Neural crest cell (in vitro differentiated cells): ENCODE measurements at regions not wholly inside any gene's neighbourhood (a gene's known extent, or its start where the extent isn't known, plus 50 kb on each side); places are given as distances from the start of the nearest gene placed in this dataset.

ENCODE experiments used
- DNase-seq: peaks from one replicate; pipeline ENCODE4 v3.0.0; 2021; ENCODE audit warnings: low read depth, mixed read lengths, low spot score
- H3K27ac Mint-ChIP-seq: one replicate; pipeline ENCODE4 v1.8.0; 2021; ENCODE audit warnings: mild to moderate bottlenecking, mixed read lengths; ENCODE audit not compliant: unreplicated experiment
- H3K27me3 Mint-ChIP-seq: 2 replicates; pipeline ENCODE4 v1.8.0; 2021; ENCODE audit warnings: low read depth, mild to moderate bottlenecking, mixed read lengths
- H3K36me3 Mint-ChIP-seq: 2 replicates; pipeline ENCODE4 v1.8.0; 2021; ENCODE audit warnings: low read depth, mild to moderate bottlenecking, mixed read lengths
- H3K4me1 Mint-ChIP-seq: 2 replicates; pipeline ENCODE4 v1.8.0; 2021; ENCODE audit warnings: mixed read lengths
- H3K4me3 Mint-ChIP-seq: one replicate; pipeline ENCODE4 v1.8.0; 2021; ENCODE audit warnings: mild to moderate bottlenecking, mixed read lengths
- H3K9me3 Mint-ChIP-seq: 2 replicates; pipeline ENCODE4 v1.8.0; 2021; ENCODE audit warnings: mixed read lengths
- CTCF ChIP-seq: fragments of 200-600 bp; sonication (generic); conservative IDR thresholded peaks from 2 replicates; pipeline ENCODE4 v1.5.0; 2021; ENCODE audit warnings: antibody characterized with exemption, mild to moderate bottlenecking

DNA sequence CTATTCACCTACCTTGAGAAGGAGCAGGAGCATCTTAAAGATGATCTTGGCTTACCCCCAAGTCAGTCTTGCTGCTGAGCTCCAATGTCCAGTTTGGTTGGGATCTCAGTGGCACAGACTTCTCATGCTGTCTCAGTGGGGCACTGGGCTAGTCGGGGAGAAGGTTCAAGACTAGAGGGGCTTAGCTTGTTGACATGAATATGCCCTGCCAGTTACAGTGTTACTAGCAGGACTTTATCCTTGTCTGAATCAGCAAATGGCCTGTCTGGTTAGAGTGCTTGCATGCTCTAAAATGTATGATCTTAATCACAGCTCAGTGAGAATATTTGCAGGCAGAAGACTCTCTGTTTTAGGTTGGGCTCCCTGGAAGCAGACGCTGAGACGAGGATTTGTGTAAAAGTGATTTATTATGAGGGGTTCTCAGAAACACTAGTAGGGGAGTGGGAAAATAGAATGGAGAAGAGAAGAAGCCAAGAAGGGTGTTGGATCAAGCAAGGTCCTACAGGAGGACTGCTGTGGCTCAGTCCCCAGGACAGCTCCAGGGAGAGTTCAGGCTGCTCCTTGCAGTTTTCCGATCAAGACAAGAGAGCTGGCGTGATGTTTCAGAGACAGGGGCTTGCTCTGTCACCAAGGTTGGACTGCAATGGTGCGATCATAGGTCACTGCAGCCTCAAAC is 150.4 kb upstream of the HS3ST2 start:
- DNase-seq = no peak
- Mint-ChIP-seq H3K36me3 (no peaks in the 10 kb centered on the region), H3K4me3 (no peak overlapping the region), H3K27me3 (peaks cover 3% of the 10 kb centered on the region), H3K27ac (no peak overlapping the region), H3K4me1 (no peaks in the 10 kb centered on the region), H3K9me3 (no peaks in the 10 kb centered on the region)
- TF ChIP-seq CTCF = no peak

DNA sequence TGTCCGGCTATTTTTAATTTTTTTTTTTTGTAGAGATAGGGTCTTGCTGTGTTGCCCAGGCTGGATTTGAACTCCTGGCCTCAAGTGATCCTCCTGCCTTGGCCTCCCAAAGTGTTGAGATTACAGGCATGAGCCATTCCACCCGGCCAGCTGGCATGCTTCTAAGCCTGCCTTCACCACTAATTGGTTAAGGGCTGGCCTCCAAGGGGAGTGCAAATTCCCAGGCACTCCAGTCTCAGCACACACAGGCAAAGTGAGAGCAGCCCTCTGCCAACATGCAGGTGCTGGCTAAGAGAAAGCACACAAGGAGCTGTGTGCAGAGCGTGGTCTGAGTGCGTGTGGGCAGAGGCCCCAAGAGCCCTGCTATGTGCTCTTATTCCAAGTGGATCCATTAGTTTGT is 149.8 kb upstream of the HS3ST2 start:
- H3K9me3 Mint-ChIP-seq = no peaks in the 10 kb centered on the region
- peaks cover 3% of the 10 kb centered on the region for H3K27me3 Mint-ChIP-seq
- H3K27ac Mint-ChIP-seq = no peak overlapping the region
- DNase-seq = no peak
- H3K4me3 Mint-ChIP-seq = no peak overlapping the region
- no peak for TF ChIP-seq CTCF
- H3K36me3 Mint-ChIP-seq = no peaks in the 10 kb centered on the region
- no peaks in the 10 kb centered on the region for H3K4me1 Mint-ChIP-seq

DNA sequence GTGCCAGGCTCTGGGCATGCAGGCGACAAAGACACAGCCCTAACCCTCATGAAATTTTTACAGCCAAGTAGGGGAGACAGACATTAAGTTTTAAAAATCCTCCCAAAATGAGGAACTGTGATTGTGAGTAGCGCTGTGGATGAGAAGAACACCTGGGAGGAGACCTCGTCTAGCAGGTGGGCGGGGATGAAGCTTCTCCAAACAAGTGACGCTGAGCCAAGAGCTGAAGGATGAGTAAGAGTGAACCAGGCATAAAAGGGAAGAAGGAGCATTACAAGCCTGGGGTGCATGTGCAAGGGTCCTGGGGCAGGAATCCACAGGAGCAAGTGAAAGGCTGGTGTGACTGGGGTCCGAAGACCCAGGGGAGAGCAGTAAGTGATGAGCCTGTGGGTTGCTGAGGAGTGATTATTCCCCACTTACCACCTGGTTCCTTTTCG is 149.4 kb upstream of the HS3ST2 start:
- DNase-seq = no peak
- no peak for TF ChIP-seq CTCF

DNA sequence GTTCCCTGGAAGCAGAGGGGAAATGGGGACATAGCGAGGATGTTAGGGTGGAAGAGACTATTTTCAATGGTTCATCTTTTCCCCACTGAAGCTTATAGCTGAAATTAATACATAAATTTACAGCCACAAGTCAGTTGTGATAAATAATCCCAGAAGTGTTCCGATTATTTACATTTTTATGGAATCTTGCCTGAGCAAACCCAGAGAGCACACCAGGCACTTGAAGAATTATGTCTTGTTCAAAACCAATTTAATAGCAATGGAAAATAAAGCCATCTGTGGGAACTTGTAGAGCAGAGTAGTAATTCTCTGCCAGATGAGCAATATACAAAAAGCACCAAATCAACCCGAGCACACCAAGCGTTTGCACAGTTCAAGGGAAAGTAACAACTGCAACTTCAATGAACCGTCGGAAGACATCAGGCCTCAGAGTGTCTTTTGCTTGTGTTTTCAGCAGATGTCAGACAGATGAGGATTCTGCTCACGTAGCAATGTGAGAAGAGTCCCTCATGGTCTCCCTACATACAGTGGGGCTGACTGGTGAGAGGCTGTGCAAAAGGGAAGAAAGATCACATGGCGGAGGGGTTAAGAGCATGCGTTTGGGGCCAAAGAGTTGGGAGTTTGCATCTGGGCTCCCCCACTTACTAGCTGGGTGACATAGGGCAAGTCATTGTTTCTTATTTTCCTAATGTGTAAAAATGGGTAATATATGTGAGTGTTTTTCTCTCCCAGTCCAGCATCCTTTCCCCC is 148.7 kb upstream of the HS3ST2 start:
- no peaks in the 10 kb centered on the region for H3K36me3 Mint-ChIP-seq
- H3K4me3 Mint-ChIP-seq = no peak overlapping the region
- TF ChIP-seq CTCF = no peak
- H3K9me3 Mint-ChIP-seq = no peaks in the 10 kb centered on the region
- no peak overlapping the region for H3K27ac Mint-ChIP-seq
- DNase-seq = no peak
- H3K27me3 Mint-ChIP-seq = no peaks in the 10 kb centered on the region
- no peaks in the 10 kb centered on the region for H3K4me1 Mint-ChIP-seq

More for the DNA sequence above, 149.4 kb upstream of the HS3ST2 start:
- H3K36me3 Mint-ChIP-seq = no peaks in the 10 kb centered on the region
- no peak overlapping the region for H3K27ac Mint-ChIP-seq
- H3K4me1 Mint-ChIP-seq = no peaks in the 10 kb centered on the region
- no peaks in the 10 kb centered on the region for H3K9me3 Mint-ChIP-seq
- peaks cover 3% of the 10 kb centered on the region for H3K27me3 Mint-ChIP-seq
- no peak overlapping the region for H3K4me3 Mint-ChIP-seq

DNA sequence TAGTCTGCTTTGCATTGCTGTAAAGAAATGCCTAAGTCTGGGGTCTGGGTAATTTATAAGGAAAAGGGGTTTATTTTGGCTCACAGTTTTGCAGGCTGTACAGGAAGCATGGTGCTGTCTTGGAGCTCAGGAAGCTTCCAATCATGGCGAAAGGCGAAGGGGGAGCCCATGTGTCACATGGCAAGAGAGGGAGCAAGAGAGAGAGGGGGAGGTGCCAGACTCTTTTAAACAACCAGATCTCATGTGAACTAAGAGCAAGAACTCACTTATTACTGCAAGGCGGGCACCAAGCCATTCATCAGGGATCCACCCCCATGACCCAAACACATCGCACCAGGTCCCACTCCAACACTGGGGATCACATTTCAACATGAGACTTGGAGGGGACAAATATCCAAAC is 148.2 kb upstream of the HS3ST2 start:
- H3K4me3 Mint-ChIP-seq = no peak overlapping the region
- no peaks in the 10 kb centered on the region for H3K27me3 Mint-ChIP-seq
- no peak overlapping the region for H3K27ac Mint-ChIP-seq
- TF ChIP-seq CTCF = no peak
- H3K36me3 Mint-ChIP-seq = no peaks in the 10 kb centered on the region
- no peaks in the 10 kb centered on the region for H3K4me1 Mint-ChIP-seq
- H3K9me3 Mint-ChIP-seq = no peaks in the 10 kb centered on the region
- DNase-seq = no peak
